ENCODE measurements at regions not wholly inside any gene's neighbourhood (a gene's known extent, or its start where the extent isn't known, plus 50 kb on each side); places are given as distances from the start of the nearest gene placed in this dataset.

GRCh38 chr2:20930928-20931327 lies 108.0 kb upstream of the LDAH start:
- DNase-seq: no peak
- peaks cover 11% of the 10 kb centered on the region for H3K9me3 ChIP-seq (replicated peaks)
- TF ChIP-seq, protein P1, sequence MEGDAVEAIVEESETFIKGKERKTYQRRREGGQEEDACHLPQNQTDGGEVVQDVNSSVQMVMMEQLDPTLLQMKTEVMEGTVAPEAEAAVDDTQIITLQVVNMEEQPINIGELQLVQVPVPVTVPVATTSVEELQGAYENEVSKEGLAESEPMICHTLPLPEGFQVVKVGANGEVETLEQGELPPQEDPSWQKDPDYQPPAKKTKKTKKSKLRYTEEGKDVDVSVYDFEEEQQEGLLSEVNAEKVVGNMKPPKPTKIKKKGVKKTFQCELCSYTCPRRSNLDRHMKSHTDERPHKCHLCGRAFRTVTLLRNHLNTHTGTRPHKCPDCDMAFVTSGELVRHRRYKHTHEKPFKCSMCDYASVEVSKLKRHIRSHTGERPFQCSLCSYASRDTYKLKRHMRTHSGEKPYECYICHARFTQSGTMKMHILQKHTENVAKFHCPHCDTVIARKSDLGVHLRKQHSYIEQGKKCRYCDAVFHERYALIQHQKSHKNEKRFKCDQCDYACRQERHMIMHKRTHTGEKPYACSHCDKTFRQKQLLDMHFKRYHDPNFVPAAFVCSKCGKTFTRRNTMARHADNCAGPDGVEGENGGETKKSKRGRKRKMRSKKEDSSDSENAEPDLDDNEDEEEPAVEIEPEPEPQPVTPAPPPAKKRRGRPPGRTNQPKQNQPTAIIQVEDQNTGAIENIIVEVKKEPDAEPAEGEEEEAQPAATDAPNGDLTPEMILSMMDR (IDR thresholded peaks at IDR 0.05; ENCODE audit: borderline replicate concordance): no peak
- H3K4me3 ChIP-seq: no peak overlapping the region
- intact Hi-C loops (cut with micrococcal nuclease): no loop called here
- no peak overlapping the region for H3K27ac ChIP-seq (replicated peaks)
- peaks cover 28% of the 10 kb centered on the region for H3K27me3 ChIP-seq (ENCODE audit: low read depth)
- H3K4me1 ChIP-seq: no peaks in the 10 kb centered on the region
- H3K36me3 ChIP-seq: no peaks in the 10 kb centered on the region

GRCh38 chr2:20929721-20930120 lies 106.8 kb upstream of the LDAH start:
- Histone ChIP-seq H3K4me3 (no peak overlapping the region), H3K9me3 (replicated peaks) (peaks cover 11% of the 10 kb centered on the region), H3K36me3 (no peaks in the 10 kb centered on the region), H3K4me1 (no peaks in the 10 kb centered on the region), H3K27ac (replicated peaks) (no peak overlapping the region), H3K27me3 (ENCODE audit: low read depth) (peaks cover 28% of the 10 kb centered on the region)
- TF ChIP-seq, protein P1 (IDR thresholded peaks at IDR 0.05; ENCODE audit: borderline replicate concordance): no peak
- DNase-seq: no peak
- intact Hi-C loops (cut with micrococcal nuclease): no loop called here

GRCh38 chr2:20928617-20929016 lies 105.7 kb upstream of the LDAH start:
- Histone ChIP-seq H3K9me3 (replicated peaks) (peaks cover 11% of the 10 kb centered on the region), H3K4me3 (no peak overlapping the region), H3K27ac (replicated peaks) (no peak overlapping the region), H3K27me3 (ENCODE audit: low read depth) (peaks cover 35% of the 10 kb centered on the region), H3K4me1 (no peaks in the 10 kb centered on the region), H3K36me3 (no peaks in the 10 kb centered on the region)
- intact Hi-C loops (cut with micrococcal nuclease): no loop called here
- TF ChIP-seq, protein P1 (IDR thresholded peaks at IDR 0.05; ENCODE audit: borderline replicate concordance): no peak
- no peak for DNase-seq

DNA sequence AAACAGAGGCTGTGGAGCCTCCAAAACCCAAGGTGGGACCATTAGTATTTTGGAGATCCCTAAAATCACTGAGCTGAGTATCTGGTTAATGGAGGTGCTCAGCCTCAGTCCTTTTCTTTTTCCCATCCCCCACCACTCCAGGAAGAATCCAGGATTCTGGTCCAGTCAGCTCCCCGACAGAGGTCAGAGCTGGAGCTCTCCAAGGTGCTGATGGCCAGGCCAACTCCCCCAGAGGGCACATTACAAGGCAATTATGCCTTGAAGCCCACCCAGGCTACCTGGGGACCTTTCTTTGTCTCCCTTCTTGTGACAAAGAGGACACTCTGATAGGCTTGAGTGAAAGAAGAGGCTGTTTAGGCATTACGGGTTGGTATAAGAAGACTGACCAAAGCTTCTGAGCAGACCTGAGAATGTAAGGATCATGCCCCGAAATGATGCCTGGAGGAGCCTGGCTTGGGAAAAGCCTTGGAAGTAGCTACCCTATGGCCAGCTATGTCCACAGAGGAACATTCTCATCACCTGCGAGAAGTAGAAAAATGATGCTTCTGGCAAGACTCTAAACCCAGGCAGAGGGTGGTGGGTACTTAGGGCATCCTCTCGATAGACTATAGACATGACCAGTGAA lies 102.5 kb upstream of the LDAH start:
- no peak overlapping the region for H3K4me3 ChIP-seq
- intact Hi-C loops (cut with micrococcal nuclease): no loop called here
- TF ChIP-seq, protein P1 (IDR thresholded peaks at IDR 0.05; ENCODE audit: borderline replicate concordance): no peak
- no peak for DNase-seq
- H3K36me3 ChIP-seq: no peaks in the 10 kb centered on the region
- H3K27me3 ChIP-seq (ENCODE audit: low read depth): peaks cover 37% of the 10 kb centered on the region
- H3K9me3 ChIP-seq (replicated peaks): peaks cover 11% of the 10 kb centered on the region
- H3K27ac ChIP-seq (replicated peaks): no peak overlapping the region
- H3K4me1 ChIP-seq: no peaks in the 10 kb centered on the region

DNA sequence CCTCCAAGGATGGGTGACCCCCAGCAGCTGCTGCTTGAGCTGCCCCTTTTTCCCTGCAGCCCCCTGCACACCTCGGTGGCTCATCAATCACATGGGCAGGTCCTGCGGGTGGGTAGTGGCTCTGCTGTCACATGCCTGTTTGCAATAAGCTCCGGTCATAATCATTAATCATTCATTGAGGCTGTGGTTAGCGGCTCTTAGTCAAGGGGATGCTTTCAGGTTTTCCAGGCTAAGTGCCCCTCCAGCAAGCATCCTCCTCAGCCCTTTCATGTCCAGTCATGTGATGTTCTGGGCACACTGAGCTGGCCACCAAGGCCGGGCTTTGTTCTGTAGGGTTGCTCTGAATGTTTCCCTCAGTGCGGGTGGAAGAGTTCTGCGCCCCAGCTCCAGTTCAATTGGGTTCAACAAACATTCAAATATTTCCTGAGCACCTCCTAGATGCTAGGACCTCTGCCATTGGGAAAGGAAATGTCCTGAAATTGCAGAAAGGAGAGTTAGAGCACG lies 96.4 kb upstream of the LDAH start:
- intact Hi-C loops (cut with micrococcal nuclease): no loop called here
- H3K36me3 ChIP-seq: no peaks in the 10 kb centered on the region

More for the DNA sequence above, 96.4 kb upstream of the LDAH start:
- H3K27me3 ChIP-seq (ENCODE audit: low read depth): peaks cover 56% of the 10 kb centered on the region
- TF ChIP-seq, protein P1 (IDR thresholded peaks at IDR 0.05; ENCODE audit: borderline replicate concordance): no peak
- H3K27ac ChIP-seq (replicated peaks): no peak overlapping the region
- H3K9me3 ChIP-seq (replicated peaks): no peaks in the 10 kb centered on the region
- H3K4me1 ChIP-seq: peaks cover 7% of the 10 kb centered on the region
- DNase-seq: no peak
- no peak overlapping the region for H3K4me3 ChIP-seq

Measured in left ventricle myocardium inferior (tissue), 1 donor.